ENCODE measurements at regions not wholly inside any gene's neighbourhood (a gene's known extent, or its start where the extent isn't known, plus 50 kb on each side); places are given as distances from the start of the nearest gene placed in this dataset.

DNA sequence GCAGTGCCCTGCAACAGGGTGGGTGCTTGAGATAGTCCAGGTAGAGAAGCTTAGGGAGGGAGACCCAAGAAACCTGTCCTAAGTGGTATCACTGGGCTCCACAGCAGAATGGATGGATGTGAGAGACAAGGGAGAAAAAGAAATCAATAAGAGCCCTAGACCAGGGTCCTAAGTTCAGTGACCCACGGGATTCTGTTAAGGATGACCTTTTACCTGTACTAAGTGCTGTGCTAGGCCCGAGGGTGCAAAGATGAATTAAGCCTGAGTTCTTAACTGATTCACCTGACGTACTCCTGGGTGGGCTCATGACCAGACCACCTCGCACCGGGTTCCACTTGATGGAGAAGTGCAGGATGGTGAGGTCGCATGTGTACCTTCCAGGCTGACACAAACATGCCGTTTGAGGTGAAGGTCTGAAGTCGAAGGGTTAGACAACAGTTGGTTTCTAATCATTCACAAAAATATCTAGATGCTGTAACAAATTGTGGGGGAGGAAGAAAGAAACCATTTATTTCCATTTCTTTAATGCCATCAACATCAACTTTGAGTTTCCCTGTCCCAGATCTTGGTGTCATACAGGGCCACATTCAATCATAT lies 166.5 kb downstream of the HERPUD2 start:
- TF ChIP-seq JUND (IDR thresholded peaks at IDR 0.05; ENCODE audit: low read depth): no peak
- DNase-seq (ENCODE audit: low read depth in 1 of 2, low spot score in 1 of 2): no peak
- in situ Hi-C loops (cut with HindIII; ENCODE audit: low pct_unique_long_range_greater_than_20kb, low sequenced_read_pairs): no loop called here

DNA sequence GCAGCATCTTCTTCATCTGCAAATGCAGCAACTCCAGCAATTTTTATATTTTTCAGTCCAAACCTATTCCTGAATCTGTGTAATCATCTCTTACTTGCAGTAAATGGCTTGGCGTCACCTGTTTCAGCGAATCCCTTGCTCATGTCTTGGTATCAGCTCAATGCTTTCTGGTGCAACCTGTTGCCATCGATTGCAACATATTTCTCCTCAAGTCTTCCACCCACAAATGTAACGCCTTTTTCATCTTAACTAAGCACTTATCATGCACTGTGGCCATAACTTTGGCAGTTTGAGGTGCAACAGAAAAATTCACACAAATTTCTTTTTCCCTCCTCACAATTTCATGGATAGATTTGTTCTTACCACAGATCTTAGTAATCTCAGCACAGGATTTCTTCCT lies 168.3 kb downstream of the HERPUD2 start:
- in situ Hi-C loops (cut with HindIII; ENCODE audit: low pct_unique_long_range_greater_than_20kb, low sequenced_read_pairs): no loop called here

DNA sequence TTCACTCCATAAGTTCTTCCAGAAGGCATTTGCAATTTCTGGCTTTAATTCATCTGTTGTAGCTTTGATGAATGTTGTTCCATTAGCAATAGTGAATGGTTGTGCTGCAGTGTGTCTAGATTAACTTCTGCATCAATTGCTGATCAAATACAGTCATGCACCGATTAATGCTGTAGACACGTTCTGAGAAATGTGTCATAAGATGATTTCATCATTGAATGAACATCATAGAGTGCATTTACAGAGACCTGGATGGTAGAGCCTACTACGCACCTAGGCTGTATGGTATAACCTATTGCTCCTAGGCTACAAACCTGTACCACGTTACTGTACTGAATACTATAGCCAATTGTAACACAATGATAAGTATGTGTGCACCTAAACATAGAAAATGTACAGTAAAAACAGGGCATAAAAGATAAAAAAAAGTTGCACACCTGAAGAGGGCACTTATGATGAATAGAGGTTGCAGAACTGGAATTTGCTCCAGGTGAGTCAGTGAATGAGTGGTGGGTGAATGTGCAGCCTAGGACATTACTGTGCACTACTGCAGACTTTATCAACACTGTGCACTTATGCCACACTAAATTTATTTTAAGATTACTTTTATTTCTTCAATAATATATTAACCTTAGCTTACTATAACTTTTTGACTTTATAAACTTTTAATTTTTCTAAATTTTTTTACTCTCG lies 170.7 kb downstream of the HERPUD2 start:
- TF ChIP-seq JUND (IDR thresholded peaks at IDR 0.05; ENCODE audit: low read depth): no peak
- DNase-seq (ENCODE audit: low read depth in 1 of 2, low spot score in 1 of 2): no peak
- in situ Hi-C loops (cut with HindIII; ENCODE audit: low pct_unique_long_range_greater_than_20kb, low sequenced_read_pairs): no loop called here

More for the DNA sequence above, 168.3 kb downstream of the HERPUD2 start:
- no peak for DNase-seq (ENCODE audit: low read depth in 1 of 2, low spot score in 1 of 2)
- no peak for TF ChIP-seq JUND (IDR thresholded peaks at IDR 0.05; ENCODE audit: low read depth)

DNA sequence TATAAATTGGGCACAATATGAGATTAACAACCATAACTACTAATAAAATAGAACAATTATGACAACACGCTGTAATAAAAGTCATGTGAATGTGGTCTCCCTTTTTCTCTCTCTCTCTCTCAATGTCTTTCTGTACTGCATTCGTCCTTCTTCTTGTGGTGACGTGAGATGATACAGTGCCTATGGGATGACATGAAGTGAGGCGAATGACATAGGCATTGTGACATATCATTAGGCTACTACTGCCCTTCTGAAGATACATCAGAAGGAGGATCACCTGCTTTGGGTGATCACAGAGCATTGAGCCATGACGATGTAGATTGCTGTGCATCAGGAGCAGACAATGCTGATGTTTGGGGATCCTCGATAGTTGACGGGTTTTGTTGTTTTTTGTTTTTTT lies 171.6 kb downstream of the HERPUD2 start:
- in situ Hi-C loops (cut with HindIII; ENCODE audit: low pct_unique_long_range_greater_than_20kb, low sequenced_read_pairs): no loop called here
- no peak for DNase-seq (ENCODE audit: low read depth in 1 of 2, low spot score in 1 of 2)
- TF ChIP-seq JUND (IDR thresholded peaks at IDR 0.05; ENCODE audit: low read depth): no peak

DNA sequence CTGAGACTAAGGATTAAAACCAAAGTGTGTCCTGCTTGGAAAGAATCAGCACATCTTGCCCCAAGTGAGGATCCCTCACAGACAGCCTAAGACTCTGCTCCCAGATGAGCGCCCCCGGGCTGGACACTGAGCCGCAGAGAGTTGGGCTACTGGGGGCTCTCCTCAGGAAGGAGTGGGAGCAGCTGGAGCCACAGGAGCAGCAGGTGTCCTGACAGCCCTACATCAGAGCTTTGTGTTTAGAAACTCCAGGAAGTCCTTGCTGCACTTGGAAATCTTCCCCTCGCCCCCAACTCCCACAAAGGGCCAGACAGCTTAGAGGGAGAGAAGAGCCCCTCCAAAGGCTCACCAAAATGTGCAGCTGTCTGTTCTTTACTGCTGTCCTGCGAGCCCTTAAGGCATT lies 172.2 kb downstream of the HERPUD2 start:
- TF ChIP-seq JUND (IDR thresholded peaks at IDR 0.05; ENCODE audit: low read depth): no peak
- no peak for DNase-seq (ENCODE audit: low read depth in 1 of 2, low spot score in 1 of 2)
- in situ Hi-C loops (cut with HindIII; ENCODE audit: low pct_unique_long_range_greater_than_20kb, low sequenced_read_pairs): no loop called here

DNA sequence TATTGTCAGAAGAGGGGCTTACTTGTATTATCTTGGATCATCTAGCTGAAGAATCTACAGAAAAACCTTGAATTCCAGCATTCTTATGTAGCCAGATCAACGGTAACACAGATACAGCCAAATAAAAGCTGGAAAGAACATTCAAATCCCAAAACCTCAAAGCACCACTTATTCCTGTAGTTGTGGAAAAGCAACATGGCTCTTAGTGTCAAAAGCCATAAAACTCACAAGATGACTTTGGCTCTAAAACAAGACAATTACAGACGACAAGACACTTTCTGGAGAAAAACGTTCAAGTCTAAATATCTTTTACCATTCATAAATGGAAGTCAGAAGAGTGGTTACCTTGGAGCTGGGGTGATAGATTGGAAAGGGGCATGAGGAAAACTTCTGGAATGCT lies 173.0 kb downstream of the HERPUD2 start:
- in situ Hi-C loops (cut with HindIII; ENCODE audit: low pct_unique_long_range_greater_than_20kb, low sequenced_read_pairs): no loop called here
- no peak for TF ChIP-seq JUND (IDR thresholded peaks at IDR 0.05; ENCODE audit: low read depth)
- DNase-seq (ENCODE audit: low read depth in 1 of 2, low spot score in 1 of 2): no peak

DNA sequence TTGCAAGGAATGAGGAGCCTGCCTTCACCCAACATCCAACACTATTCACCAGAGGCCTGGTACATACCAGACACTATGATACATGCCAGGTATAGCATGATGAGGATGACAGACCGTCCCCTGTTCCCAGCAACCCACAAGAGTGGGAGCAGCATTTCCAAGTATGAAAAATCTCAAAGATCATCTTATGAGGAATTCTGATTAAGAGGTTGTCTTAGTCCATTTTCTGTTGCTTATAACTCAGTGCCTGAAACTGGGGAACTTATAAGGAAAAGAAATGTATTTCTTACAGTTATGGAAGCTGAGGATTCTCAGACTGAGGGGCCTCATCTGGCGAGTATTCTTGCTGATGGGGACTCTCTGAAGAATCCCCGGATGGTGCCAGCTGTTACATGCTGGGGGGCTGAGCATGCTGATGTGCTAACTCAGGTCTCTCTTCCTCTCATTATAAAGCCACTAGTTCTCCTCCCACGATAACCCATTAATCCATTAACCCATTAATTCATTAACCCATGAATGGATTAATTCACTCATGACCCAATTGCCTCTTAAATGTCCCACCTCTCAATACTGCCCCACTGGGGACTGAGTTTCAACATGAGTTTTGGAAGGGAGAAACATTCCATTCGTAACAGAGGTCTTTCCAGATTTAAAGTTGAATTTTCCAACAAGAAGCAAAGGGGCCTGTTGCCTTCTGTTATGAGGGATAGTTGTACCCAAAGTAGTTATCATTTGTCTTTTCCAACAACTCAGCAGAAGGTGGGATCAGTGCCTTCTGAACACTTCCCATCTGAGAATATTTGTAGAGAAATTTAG lies 173.9 kb downstream of the HERPUD2 start:
- DNase-seq (ENCODE audit: low read depth in 1 of 2, low spot score in 1 of 2): no peak
- no peak for TF ChIP-seq JUND (IDR thresholded peaks at IDR 0.05; ENCODE audit: low read depth)
- in situ Hi-C loops (cut with HindIII; ENCODE audit: low pct_unique_long_range_greater_than_20kb, low sequenced_read_pairs): no loop called here

DNA sequence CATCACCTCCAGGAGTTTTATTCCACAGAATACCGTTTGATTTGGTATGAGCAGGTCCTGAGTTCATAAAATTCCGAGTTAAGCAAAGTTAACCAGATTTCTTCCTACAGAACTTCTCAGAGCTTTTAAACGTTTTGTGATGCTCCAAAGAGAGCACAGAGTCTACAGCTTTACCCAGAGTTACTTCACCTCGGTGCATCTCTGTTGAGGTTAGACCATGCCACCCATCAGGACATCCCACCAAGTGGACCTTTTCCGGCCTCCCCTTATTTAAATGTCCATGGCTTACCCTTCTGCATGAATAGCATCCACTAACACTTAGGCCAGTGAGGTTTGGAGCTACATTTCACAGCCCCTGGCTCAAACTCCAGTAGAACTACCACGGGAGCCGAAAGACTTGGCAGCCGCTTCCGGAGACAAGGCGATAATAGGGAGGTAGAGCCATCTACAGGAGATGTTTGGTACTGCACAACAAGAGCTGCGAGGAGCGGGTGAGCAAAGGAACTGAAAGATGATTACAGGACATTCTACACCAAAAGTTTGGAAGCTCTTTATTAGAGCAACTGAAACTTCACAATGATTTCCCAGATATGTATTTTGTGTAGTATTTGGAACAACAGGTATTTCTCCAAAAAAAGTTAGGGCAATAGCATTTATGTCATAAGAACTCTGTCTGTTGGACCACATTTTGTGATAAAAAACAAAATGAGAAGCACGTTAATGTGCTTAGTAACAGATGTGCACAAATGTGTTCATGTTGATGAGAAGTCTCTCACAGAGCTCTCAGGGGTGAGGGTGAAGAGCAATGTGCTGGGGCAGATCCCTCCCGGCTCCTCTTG lies 174.7 kb downstream of the HERPUD2 start:
- in situ Hi-C loops (cut with HindIII; ENCODE audit: low pct_unique_long_range_greater_than_20kb, low sequenced_read_pairs): no loop called here
- no peak for TF ChIP-seq JUND (IDR thresholded peaks at IDR 0.05; ENCODE audit: low read depth)
- DNase-seq (ENCODE audit: low read depth in 1 of 2, low spot score in 1 of 2): peak; percentile 84 to 86

DNA sequence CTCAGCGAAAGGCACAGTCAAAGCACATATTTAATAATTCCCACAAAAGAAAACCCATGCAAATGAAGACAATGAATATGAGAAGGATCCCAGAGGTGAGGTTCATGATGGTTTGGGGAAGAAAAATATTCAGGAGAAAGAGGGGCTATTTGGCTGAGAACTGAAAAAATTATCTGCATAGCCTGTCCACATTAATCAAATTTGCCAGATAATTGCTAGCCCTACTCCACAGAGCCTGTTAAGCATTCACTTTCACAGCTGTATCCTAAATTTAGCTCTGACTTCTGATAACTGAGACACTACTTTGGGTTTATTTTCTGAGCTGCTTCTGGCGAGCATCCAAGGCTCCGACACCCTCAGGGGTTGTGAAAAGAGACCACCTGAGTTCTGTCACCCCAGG lies 176.2 kb downstream of the HERPUD2 start:
- no peak for DNase-seq (ENCODE audit: low read depth in 1 of 2, low spot score in 1 of 2)

DNA sequence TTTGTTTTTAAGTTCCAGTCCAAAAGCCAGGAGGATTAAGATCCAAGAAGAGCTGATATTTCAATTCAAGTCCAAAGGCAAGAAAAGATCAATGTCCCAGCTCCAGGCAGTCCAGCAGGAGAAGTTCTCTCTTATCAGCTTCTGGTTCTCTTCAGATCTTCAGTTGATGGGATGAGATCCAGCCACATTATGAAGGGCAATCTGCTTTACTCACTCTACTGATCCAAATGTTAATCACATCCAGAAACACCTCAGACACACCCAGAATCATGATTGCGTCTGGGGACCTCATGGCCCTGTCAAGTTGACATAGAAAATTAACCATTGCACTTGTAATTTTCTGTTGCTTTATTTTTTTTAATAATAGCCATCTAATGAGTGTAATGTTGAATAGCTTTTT lies 178.4 kb downstream of the HERPUD2 start:
- no peak for TF ChIP-seq JUND (IDR thresholded peaks at IDR 0.05; ENCODE audit: low read depth)
- in situ Hi-C loops (cut with HindIII; ENCODE audit: low pct_unique_long_range_greater_than_20kb, low sequenced_read_pairs): no loop called here

More for the DNA sequence above, 176.2 kb downstream of the HERPUD2 start:
- no peak for TF ChIP-seq JUND (IDR thresholded peaks at IDR 0.05; ENCODE audit: low read depth)
- in situ Hi-C loops (cut with HindIII; ENCODE audit: low pct_unique_long_range_greater_than_20kb, low sequenced_read_pairs): no loop called here

DNA sequence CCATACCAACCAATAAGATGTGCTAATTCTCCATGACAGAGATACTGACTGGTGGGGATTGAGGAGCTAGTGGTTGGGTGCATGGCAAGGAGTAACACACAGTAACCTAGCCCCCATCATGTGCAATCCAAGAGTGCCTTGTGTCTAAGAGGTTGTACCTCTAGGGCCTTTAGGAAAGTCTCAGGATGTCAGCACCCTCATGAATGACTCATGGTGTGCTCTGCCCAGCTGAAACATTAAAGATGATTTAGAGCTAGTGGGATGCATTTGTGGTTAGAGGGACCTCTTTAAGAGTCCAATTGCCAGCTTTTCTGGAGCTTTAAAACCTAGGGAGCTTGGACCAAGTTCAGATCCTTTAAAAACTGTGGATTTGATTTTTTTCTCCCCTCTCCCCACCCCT lies 181.1 kb downstream of the HERPUD2 start:
- DNase-seq (ENCODE audit: low read depth in 1 of 2, low spot score in 1 of 2): no peak
- in situ Hi-C loops (cut with HindIII; ENCODE audit: low pct_unique_long_range_greater_than_20kb, low sequenced_read_pairs): no loop called here
- no peak for TF ChIP-seq JUND (IDR thresholded peaks at IDR 0.05; ENCODE audit: low read depth)

More for the DNA sequence above, 178.4 kb downstream of the HERPUD2 start:
- no peak for DNase-seq (ENCODE audit: low read depth in 1 of 2, low spot score in 1 of 2)

DNA sequence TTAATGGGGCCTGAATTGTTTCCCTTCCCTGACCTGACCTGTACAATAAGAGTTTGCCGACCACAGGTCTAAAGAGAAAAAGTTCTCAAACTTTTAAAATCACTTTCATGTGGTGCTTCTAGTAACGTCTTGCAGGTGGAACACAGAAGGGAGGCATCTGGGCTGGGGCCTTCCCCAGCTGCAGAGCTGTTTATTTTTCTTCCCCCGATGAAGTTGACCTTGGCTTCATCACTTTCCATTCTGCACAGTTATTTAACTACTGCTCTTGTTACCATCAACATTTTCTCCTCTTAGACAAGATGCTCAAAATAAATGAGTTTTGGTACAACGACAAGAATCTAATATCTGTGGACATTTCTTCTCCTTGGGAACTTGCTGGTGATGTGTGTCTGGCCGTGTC lies 181.7 kb downstream of the HERPUD2 start:
- in situ Hi-C loops (cut with HindIII; ENCODE audit: low pct_unique_long_range_greater_than_20kb, low sequenced_read_pairs): no loop called here
- DNase-seq (ENCODE audit: low read depth in 1 of 2, low spot score in 1 of 2): no peak
- no peak for TF ChIP-seq JUND (IDR thresholded peaks at IDR 0.05; ENCODE audit: low read depth)
